ENCODE measurements at regions not wholly inside any gene's neighbourhood (a gene's known extent, or its start where the extent isn't known, plus 50 kb on each side); places are given as distances from the start of the nearest gene placed in this dataset.

DNA sequence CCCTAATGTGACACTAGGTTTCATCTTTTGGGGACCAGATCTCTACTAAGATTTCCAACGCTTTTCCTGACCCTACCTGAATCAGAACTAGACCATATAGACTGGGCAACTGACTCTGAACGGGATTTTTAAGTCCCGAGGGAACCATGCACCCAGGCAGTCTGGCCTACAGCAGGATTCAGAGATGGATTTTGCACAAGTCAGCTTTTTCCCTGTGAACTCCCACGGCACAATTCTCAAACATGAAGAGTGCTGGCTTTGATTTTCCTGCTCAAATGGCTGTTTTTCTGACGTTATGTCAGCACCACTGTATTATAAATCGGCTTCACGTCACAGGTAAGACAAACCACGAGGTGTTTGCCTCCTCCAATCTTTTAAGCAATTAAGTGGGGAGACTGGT lies 409.1 kb downstream of the TCERG1L start:
- DNase-seq (ENCODE audit: low read depth) = no peak

DNA sequence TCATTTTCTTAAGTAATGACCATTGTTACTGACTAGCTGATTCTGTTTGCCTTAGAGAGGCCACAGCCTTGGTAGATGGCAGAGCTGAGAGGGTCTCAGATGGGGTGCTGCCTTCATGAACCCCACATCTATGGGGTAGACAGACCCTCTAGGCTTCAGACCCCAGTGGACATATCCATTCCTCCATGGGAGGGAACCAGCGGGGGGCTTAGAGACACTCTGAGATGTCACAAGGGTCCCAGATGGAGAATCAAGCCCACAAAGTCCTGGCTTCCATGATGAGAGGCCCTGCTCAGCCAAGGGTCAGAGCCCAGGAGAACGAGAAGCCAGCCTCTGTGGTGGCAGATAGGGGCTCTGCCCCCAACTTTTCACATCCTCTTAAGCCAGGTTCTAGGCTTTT lies 408.6 kb downstream of the TCERG1L start:
- no peak for DNase-seq (ENCODE audit: low read depth)

DNA sequence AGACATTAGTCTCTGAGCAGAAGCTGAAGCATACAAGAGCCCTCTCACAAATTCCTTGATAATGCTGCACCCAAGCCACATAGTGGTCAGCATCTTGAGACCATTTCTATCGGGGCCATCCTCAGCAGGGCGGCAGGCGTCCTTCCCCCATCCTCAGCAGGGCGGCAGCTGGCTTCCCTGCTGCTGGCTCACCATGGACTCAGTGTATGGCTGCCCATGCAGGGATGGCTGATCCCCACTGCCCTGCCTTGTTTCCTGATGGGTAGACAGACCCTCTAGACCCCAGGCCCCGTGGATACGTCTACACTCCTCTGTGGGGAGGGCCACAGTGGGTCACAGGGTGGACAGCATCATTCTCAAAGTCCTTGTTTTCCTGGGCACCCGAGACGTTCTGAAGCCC lies 406.8 kb downstream of the TCERG1L start:
- DNase-seq (ENCODE audit: low read depth) = no peak

DNA sequence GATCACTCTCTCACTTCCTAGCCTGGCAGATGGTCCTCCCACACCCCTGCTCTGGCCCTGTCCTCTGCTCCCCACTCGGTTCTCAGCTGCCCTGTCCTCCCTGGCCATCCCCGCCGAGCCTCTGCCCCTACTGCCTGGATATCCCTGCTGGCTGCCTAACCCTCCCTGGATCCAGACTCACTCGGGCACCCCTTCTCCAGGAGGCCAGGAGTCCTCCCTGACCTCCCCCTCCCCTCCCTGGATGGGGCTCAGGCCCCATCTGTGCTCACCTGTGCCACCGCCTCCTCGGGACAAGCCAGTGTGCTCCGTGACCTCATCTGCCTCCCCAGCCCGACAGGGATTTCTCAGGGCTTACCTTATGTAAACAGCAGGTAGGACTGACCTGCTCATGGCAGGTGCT lies 406.1 kb downstream of the TCERG1L start:
- DNase-seq (ENCODE audit: low read depth) = no peak

DNA sequence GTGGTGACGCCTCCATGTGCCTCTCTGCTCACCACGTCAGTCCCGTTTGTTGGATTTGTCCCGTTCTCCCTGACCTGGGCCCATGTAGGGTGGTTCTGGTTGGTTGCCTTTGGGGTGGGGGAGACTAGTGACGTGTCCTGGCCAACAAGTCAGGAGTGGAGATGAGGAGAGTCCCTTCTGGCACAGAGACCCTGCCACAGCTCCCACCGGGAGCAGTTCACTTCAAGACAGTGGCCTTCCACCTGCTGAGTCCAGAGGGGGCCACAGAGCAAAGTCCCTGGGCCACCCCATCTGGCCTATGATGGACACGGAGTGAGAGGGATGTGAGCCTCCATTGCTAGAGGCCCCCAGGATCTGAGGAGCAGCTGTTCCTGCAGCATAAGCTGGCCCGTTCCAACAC lies 405.6 kb downstream of the TCERG1L start:
- DNase-seq (ENCODE audit: low read depth) = no peak

DNA sequence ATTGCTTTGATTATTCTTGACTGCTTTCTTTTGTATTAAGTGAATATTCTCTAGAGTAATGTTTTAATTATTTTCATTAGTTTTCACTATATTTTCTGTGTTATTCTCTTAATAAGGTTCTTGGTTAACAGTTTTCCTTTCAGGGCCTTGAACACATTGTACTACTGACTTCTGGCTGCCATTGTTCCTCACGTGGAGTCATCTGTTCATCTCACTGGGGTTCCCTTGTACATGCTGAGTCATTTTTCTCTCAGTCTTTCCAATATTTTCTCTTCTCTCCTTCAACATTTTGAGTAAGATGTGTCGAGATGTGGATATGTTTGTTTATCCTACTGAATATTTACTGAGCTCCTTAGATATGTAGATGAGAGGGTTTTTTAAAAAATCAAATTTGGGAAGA lies 400.7 kb downstream of the TCERG1L start:
- no peak for DNase-seq (ENCODE audit: low read depth)

DNA sequence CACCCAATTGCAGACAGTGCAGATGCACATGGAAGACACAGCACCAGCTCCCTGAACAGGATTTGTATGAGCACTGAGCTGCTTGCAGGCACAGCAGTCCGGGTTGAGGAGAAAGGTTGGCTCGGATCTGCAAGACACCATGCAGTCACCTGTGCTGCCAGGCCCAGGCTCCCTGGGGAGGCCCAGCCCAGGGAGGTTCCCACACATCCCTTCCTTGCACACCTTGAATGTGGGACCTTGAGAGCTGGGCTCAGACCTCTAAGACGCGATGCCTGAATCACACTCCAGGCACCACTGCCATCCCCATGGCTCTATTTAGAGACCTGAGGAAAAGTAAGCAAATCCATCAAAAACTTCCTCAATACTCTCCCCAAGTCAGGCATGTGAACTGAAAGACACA lies 397.7 kb downstream of the TCERG1L start:
- DNase-seq (ENCODE audit: low read depth) = no peak

DNA sequence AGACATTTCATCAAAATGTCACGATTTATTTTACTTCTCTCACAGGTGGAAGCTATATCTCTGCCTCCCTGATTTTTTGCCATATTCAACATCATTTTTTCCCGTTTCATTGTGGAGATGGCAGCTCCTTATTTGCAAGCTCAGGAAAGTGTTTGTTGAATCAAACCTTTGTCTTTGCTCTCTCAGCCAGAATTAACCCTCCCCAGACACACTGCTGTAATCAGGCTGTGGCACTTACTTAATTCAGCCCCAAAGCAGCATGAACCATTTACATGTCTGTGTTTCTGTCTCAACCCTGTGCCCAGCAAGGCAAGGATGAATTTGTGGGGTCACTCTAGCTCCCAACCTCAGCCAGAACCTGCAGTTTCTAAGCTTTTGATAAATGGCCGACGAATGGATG lies 397.2 kb downstream of the TCERG1L start:
- no peak for DNase-seq (ENCODE audit: low read depth)

DNA sequence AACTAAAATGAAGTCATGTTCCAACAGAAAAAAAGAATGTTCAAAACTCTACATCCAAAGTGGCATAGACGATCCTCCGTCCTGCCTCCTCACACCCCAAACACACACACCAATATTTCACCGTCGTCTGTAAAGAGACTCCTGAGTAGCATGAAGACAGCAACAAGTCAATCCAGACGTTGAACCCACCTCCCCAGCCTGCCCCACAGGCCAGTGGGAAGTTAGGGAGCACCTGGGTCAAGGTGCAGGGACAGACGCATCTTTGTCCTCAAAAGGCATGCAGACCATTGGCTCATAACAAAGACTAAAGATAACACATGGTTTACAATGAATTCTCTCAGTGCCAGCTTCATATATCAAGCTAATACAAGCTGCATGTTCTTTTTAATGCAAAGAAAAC lies 396.5 kb downstream of the TCERG1L start:
- DNase-seq (ENCODE audit: low read depth) = no peak

DNA sequence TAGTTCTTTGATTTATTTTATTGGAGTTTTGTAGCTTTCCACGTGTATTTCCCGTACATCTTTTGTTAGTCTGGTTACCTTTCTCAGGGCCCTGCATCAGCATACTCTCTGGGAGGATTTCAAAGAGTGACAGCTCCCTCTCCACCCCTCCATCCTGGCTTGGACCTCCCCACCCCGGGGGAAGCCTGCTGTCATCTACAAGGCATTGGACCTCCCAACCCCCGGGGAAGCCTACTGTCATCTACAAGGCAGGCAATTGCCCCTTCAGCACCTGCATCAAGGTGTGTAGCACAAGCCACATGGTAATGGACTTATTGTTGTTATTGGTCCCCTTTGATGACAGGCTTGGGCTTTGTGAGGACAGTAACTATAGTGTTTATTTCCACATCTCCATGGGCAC lies 390.1 kb downstream of the TCERG1L start:
- DNase-seq (ENCODE audit: low read depth) = no peak

DNA sequence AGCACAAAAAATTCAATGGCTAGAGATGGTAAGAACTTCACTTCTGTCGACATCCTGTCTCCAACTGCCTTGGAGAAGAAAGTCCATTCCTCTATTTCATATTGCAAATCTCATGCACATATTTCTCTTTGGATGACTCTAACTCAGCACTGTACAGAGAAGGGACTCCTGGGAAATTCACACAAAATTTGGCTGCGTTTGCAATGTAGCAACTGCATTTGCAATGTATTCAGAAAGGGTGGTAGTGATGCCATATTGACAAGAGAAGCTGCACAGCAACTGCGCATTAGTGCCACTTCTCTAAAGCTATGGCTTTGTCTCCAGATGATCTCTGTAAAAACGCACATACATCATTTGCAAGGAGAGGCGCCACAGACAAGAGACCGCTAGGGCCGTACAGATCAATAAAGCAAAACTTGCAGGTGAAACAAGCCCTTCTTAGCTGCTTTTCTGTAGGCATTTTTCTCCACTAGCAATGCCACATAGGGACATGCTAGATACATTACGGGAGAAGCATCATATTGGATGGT lies 389.5 kb downstream of the TCERG1L start:
- no peak for DNase-seq (ENCODE audit: low read depth)

DNA sequence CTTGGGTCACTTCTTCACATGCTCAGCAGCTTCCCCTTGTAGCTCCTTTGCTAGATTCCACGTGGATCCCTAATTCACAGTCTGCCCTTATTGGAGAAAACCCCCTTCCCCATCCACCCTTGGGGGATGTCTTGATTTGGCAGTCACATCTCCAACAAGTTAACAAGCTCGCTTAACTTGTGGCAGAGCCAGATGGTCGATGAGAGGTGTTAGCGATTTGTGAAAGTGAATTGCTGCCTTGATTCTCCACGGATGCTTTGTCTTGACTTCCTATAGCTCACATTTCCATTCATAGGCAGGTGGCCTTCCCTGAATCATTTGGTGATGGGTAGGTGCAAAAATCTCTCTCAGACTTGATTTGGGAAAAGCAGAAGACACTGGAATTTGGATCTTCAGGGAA lies 387.9 kb downstream of the TCERG1L start:
- no peak for DNase-seq (ENCODE audit: low read depth)

DNA sequence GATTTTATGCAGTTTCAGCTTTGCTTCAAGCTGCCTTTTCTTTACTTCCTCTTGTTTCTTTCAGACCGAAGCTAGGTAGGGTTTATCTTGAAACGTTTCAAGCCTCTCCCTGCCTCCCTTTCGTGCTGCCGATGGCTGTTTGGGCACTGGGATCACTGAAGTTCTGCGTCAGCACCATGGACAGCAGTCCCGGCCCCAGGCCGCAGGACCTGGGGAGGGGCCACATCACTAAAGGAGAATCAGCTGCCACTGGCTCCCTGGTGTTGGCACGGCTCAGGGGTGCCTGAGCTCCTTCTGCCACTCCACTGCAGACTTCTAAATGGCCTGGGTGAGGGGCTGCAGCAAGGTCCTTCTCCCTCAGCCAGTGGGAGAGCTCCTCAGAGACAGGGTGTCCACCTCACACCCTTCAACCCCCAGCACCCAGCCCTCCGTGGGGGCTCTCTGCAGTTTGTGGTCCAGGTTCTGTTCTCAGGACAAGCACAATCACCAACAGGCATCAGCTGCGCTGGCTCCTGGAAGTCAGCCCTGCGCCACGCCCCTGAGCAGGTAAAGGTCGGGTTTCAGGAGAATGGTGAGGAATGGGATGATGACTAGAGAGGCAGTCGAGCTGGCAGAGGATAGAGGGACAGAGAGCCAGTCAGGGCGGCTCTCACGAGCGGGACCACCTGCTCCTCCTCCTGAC lies 387.2 kb downstream of the TCERG1L start:
- no peak for DNase-seq (ENCODE audit: low read depth)

DNA sequence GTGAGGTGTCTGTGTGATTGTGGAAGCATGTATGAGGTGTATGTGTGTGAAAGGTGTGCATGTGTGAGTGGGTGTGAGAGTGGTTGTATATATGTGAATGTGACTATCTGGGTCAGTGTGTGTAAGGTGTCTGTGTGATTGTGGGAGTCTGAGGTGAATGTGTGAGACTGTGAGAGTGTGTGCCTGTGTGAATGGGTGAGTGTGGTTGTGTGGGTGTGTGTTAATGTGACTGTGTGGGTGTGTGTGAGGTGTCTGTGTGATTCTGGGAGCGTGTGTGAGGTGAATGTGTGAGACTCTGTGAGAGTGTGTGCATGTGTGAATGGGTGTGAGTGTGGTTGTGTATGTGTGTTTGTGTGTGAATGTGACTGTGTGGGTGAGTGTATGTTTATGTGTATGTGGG lies 385.1 kb downstream of the TCERG1L start:
- DNase-seq (ENCODE audit: low read depth) = no peak

DNA sequence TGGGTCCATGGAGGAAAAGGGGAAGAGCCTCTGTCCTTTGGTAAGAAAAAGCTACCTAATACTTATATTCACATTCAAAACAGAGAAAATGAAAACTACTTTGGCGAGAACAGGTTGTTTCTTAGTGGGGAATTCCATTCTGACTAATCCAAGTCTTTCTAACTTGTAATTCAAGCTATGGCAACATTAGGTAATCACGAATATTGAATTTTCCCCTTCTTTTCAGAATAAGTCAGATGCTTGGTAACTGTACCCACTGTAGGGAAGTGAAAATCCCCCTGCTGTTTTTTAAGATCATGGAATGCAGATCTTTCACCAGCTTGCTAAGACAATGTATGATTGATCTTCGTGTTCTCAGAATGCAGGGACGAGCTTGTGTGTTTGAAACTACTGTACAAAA lies 384.4 kb downstream of the TCERG1L start:
- no peak for DNase-seq (ENCODE audit: low read depth)

DNA sequence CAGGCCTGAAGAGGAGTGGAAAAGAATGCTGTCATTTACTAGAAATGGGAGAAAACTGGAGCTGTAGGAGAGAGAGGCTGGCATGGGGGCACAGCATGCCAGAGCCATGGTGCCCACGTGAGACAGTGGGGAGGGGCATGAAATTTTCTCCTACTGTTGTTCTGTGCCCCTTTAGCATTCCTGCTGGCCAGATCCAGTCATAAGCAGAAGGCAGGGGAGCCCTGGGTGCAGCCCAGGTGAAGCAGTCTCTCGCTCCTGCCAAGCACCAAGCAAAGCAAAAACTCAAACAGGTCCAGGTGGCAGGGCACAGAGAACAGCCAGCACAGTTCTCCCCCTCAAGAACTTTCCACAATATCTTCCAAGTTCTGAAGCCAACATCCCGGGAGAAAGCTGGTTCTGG lies 383.2 kb downstream of the TCERG1L start:
- DNase-seq (ENCODE audit: low read depth) = no peak

DNA sequence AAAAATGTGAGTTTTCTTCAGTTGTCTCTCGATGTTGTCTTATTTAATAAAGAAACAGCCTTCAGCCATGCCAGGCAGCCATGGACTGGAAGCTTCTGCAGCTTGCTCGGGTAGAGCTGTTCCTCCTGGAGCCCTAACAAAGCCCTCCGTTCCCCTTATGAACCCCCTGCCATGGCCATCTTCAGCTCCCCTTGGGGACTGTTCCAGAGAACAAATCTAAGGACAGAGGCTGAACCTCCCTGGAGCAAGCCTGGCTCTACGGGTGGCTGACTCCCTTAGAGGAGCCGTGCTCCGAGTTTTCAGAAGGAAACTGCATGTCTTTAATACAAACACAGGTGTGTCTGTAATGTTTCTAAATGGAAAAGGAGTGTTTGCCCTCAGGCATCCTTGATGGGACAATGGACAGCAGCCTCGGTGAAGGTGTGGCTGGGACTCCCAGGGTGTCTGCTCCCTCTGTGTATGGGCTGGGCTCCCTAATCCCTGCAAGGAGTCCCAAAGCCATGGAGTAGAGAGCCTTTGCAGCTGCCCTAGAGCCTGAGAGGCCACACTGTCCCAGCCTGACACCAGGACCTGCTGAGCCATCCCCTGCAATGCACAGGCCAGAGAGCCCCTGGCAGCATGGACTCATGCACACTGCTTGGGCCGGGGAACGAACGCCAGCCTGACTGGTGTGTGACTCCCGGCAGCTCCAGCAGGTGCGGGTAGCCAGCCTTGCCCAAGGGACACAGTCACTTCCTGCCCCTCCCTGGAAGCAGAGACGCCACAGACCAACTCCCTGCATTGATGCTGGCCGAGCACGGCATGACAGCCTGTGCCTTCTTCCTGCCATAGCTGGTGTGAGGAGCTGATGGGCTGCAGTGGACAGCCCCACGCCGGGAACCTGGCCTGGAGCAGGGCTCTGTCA lies 381.8 kb downstream of the TCERG1L start:
- DNase-seq (ENCODE audit: low read depth) = no peak

DNA sequence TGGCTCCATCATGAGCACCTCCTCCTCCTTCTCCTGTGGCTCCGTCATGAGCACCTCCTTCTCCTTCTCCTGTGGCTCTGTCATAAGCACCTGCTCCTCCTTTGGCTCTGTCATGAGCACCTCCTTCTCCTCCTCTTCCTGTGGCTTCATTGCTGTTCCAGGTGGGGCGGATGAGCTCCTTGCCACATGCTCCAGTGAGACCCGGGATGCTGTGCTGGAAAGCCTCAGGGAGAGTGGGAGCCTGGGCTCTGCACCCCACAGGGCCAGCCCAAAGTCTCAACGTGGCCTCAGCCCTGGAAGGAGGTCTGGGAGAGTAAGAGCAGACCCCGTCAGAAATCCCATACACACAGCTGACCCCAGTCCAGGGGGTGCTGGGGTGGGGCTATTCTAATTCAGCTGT lies 380.7 kb downstream of the TCERG1L start:
- no peak for DNase-seq (ENCODE audit: low read depth)

DNA sequence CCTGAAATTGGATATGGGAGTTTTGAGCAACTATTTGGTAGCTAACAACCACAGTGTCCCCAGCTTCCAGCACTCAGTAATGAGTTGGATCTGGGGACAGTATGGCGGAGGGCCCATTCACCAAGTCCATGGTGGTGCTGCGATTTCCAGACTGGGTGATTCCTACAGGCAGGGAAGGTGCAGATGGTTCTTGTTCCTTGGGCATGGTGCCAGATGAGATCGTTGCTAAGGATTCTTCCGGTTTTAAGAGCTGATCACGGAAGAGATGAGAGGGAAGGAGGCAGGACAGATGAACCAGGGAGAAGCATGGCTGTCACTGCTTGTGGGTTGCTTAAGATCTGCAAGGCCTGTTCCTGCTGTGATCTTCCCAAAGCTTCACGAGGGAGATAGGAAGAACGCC lies 380.3 kb downstream of the TCERG1L start:
- DNase-seq (ENCODE audit: low read depth) = no peak

DNA sequence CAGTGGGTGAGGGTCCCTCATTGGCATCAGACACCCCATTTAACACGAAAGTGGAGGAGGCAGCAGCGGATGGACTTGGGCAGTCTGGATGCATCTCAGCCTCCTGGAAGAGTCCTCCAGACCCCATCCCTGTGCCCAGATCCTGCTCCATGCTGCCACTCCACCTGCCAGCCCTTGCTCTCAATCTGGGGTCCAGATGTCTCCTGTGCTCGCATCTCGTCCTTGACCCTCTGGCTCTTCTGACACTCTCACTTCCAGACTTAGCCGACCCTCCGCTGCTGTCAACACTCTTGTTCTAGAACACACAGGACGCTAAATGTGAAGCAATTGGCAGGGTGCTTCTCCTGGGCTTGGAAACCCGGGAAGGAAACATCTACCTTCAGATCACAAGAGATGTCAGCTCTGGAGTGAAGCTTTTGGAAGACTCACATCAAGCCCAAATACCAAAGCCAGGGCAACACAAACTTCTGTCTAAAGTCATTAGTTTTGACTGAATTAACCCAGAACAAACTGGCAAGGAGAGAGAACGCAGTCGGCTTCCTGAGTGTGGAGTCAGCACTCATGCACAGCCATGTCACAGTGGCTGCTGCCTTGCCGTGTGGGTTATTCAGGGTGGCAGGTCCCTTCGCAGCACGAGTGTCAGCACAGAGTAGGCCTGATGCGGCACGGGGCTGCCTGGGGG lies 379.1 kb downstream of the TCERG1L start:
- DNase-seq (ENCODE audit: low read depth) = no peak

DNA sequence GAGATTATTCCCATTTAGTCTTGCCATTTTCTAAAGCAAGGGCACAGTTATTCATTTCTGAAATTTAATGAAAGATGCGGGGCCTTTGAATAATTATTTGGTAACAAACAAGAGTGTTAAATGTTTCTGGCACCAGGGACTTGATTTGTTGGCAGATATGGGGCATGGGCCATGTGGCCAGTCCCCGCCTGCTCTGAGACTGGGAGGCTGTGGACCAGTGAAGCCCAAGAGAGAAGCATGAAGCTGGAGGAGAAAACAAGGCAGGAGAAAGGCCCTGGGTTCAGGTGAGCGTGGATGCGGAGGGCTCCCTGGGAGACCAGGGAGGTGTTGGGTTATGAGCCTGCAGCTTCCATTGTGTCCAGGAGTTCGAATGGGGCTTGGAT lies 378.5 kb downstream of the TCERG1L start:
- no peak for DNase-seq (ENCODE audit: low read depth)

DNA sequence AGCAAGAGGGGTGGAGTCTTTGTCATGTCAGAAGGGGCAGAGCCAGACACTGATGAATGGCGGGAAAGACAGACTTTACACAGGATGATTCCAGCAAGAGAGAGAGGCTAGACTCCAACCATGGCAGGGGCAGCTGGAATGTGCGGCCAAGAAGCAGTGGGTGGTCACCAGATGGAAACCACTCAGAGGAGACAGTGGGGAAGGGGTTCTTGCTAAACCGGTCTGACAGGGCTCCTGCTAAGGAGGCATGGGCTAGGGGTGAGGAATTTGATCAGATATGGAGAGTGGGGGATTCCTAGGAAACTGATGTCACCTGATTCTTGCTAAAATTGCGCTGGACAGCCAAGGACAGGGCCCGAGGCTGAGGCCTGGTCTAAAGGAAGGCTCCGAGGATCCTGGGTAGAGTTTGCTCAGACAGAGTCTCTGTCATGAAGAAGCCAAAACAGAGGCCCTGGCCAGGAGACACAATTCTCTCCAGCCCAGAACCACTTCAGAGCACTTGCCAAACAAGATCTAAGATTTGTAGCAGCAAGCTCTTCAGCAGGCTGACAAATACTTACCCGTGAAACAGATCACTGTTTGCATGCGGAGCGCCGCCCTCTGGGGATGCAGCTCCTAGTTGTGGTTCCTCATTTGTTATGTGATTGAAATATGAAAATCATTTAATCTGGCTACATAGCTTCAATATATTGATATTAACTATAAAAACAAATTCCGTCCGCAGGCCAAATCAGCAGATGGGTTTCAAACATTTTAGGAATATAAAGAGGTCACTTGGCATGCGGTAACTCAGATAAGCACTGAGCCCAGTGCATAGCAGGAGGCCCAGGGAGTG lies 377.0 kb downstream of the TCERG1L start:
- no peak for DNase-seq (ENCODE audit: low read depth)
